K562 (cell line): ENCODE measurements at regions not wholly inside any gene's neighbourhood (a gene's known extent, or its start where the extent isn't known, plus 50 kb on each side); places are given as distances from the start of the nearest gene placed in this dataset.

ENCODE experiments used
- BRD4 ChIP-seq: fragments of 200-600 bp; sonication (generic); IDR thresholded peaks from 2 replicates; pipeline ENCODE4 v1.6.1; 2017; ENCODE audit warnings: inconsistent platforms
- HDGF ChIP-seq: fragments of 450-650 bp; IDR thresholded peaks from 2 replicates; pipeline ENCODE4 v1.6.1; 2016
- JUN ChIP-seq, 2 experiments: sonication (generic) in 1 of 2; formaldehyde crosslinking in 1 of 2; IDR thresholded peaks; 2 replicates each; pipeline versions ENCODE4 v1.6.1 to v1.8.0; 2012 to 2022; ENCODE audit warnings: borderline replicate concordance in 2 of 2, mild to moderate bottlenecking in 2 of 2, improper control_type of control experiment in 1 of 2, low read depth in 1 of 2, low read length in 1 of 2, missing genetic modification reagents in 1 of 2
- MAFG ChIP-seq: fragments of 450-650 bp; conservative IDR thresholded peaks from 2 replicates; pipeline ENCODE4 v1.6.1; 2016; ENCODE audit warnings: missing genetic modification characterization, missing compliant biosample characterization
- NONO ChIP-seq, 2 experiments: fragments of 200-400 bp in 1 of 2; fragments of 450-650 bp in 1 of 2; formaldehyde crosslinking in 1 of 2; IDR thresholded peaks; 2 replicates each; pipeline ENCODE4 v1.6.1; 2017; ENCODE audit warnings: low read depth in 2 of 2, mild to moderate bottlenecking in 2 of 2, moderate library complexity in 2 of 2, low read length in 1 of 2
- POLR2B ChIP-seq: fragments of 450-650 bp; IDR thresholded peaks from 2 replicates; pipeline ENCODE4 v1.6.1; 2018; ENCODE audit warnings: low read depth; ENCODE audit not compliant: partially characterized antibody
- SAFB2 ChIP-seq: fragments of 200-400 bp; formaldehyde crosslinking; IDR thresholded peaks from 2 replicates; pipeline ENCODE4 v1.6.1; 2018; ENCODE audit warnings: borderline replicate concordance, low read length, low read depth, moderate library complexity; ENCODE audit not compliant: severe bottlenecking
- ZKSCAN8 ChIP-seq: fragments of 200-800 bp; sonication (Bioruptor generic); IDR thresholded peaks from 2 replicates; pipeline ENCODE4 v1.6.1; 2016; ENCODE audit warnings: missing genetic modification characterization, missing compliant biosample characterization
- ZNF778 ChIP-seq: fragments of 450-650 bp; formaldehyde crosslinking; IDR thresholded peaks from 2 replicates; pipeline ENCODE4 v1.4.0; 2020; ENCODE audit warnings: mild to moderate bottlenecking, moderate library complexity
- TF ChIP-seq, protein P1 (sequence below): sonication (generic); formaldehyde crosslinking; IDR thresholded peaks from 2 replicates; pipeline ENCODE4 v1.8.1; 2023; ENCODE audit warnings: missing genetic modification reagents, mild to moderate bottlenecking, borderline replicate concordance
- TF ChIP-seq, protein P2 (sequence below): fragments of 250-450 bp; sonication (Bioruptor Pico); IDR thresholded peaks from 2 replicates; pipeline ENCODE4 v1.8.0; 2021; ENCODE audit warnings: moderate library complexity, mild to moderate bottlenecking, inconsistent platforms
- TF ChIP-seq, protein P3 (sequence below): sonication (generic); formaldehyde crosslinking; IDR thresholded peaks from 2 replicates; pipeline ENCODE4 v1.8.0; 2023; ENCODE audit warnings: missing genetic modification reagents, mild to moderate bottlenecking, borderline replicate concordance

DNA sequence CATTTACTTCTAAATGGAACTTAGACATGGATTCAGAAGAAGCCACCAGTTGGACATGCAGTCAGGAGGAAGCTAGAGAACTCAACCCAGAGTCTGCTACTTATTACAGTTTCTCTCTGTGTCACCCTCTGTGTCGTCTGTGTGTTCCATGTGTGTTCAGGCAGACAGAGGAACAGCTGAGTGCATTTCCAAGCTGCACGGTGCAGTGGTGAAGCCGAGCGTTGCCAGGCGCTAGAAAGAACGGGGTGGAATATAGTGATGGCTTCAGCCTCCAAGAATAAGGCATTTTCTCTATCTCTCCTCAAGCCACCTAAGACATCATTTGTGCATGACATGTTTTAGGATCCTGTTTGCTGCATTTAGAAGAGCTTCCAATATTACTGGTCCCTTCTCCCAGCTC, 101.1 kb upstream of the CCL2 start (continued):
- TF ChIP-seq, protein P1, sequence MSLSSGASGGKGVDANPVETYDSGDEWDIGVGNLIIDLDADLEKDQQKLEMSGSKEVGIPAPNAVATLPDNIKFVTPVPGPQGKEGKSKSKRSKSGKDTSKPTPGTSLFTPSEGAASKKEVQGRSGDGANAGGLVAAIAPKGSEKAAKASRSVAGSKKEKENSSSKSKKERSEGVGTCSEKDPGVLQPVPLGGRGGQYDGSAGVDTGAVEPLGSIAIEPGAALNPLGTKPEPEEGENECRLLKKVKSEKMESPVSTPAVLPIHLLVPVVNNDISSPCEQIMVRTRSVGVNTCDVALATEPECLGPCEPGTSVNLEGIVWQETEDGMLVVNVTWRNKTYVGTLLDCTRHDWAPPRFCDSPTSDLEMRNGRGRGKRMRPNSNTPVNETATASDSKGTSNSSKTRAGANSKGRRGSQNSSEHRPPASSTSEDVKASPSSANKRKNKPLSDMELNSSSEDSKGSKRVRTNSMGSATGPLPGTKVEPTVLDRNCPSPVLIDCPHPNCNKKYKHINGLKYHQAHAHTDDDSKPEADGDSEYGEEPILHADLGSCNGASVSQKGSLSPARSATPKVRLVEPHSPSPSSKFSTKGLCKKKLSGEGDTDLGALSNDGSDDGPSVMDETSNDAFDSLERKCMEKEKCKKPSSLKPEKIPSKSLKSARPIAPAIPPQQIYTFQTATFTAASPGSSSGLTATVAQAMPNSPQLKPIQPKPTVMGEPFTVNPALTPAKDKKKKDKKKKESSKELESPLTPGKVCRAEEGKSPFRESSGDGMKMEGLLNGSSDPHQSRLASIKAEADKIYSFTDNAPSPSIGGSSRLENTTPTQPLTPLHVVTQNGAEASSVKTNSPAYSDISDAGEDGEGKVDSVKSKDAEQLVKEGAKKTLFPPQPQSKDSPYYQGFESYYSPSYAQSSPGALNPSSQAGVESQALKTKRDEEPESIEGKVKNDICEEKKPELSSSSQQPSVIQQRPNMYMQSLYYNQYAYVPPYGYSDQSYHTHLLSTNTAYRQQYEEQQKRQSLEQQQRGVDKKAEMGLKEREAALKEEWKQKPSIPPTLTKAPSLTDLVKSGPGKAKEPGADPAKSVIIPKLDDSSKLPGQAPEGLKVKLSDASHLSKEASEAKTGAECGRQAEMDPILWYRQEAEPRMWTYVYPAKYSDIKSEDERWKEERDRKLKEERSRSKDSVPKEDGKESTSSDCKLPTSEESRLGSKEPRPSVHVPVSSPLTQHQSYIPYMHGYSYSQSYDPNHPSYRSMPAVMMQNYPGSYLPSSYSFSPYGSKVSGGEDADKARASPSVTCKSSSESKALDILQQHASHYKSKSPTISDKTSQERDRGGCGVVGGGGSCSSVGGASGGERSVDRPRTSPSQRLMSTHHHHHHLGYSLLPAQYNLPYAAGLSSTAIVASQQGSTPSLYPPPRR (CRISPR knock-in tag): no peak
- TF ChIP-seq JUN (IDR thresholded peaks at IDR 0.05; ENCODE audit: borderline replicate concordance, low read depth, low read length) (no peak), JUN (CRISPR knock-in tag; IDR thresholded peaks at IDR 0.05; ENCODE audit: borderline replicate concordance) (no peak), MAFG (no peak), HDGF (no peak), NONO (IDR thresholded peaks at IDR 0.05; ENCODE audit: low read depth in 2 of 2, low read length in 1 of 2) (no peak), POLR2B (no peak), SAFB2 (no peak), BRD4 (no peak), ZNF778 (no peak), ZKSCAN8 (no peak)
- TF ChIP-seq, protein P2, sequence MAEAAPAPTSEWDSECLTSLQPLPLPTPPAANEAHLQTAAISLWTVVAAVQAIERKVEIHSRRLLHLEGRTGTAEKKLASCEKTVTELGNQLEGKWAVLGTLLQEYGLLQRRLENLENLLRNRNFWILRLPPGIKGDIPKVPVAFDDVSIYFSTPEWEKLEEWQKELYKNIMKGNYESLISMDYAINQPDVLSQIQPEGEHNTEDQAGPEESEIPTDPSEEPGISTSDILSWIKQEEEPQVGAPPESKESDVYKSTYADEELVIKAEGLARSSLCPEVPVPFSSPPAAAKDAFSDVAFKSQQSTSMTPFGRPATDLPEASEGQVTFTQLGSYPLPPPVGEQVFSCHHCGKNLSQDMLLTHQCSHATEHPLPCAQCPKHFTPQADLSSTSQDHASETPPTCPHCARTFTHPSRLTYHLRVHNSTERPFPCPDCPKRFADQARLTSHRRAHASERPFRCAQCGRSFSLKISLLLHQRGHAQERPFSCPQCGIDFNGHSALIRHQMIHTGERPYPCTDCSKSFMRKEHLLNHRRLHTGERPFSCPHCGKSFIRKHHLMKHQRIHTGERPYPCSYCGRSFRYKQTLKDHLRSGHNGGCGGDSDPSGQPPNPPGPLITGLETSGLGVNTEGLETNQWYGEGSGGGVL: no peak
- TF ChIP-seq, protein P3, sequence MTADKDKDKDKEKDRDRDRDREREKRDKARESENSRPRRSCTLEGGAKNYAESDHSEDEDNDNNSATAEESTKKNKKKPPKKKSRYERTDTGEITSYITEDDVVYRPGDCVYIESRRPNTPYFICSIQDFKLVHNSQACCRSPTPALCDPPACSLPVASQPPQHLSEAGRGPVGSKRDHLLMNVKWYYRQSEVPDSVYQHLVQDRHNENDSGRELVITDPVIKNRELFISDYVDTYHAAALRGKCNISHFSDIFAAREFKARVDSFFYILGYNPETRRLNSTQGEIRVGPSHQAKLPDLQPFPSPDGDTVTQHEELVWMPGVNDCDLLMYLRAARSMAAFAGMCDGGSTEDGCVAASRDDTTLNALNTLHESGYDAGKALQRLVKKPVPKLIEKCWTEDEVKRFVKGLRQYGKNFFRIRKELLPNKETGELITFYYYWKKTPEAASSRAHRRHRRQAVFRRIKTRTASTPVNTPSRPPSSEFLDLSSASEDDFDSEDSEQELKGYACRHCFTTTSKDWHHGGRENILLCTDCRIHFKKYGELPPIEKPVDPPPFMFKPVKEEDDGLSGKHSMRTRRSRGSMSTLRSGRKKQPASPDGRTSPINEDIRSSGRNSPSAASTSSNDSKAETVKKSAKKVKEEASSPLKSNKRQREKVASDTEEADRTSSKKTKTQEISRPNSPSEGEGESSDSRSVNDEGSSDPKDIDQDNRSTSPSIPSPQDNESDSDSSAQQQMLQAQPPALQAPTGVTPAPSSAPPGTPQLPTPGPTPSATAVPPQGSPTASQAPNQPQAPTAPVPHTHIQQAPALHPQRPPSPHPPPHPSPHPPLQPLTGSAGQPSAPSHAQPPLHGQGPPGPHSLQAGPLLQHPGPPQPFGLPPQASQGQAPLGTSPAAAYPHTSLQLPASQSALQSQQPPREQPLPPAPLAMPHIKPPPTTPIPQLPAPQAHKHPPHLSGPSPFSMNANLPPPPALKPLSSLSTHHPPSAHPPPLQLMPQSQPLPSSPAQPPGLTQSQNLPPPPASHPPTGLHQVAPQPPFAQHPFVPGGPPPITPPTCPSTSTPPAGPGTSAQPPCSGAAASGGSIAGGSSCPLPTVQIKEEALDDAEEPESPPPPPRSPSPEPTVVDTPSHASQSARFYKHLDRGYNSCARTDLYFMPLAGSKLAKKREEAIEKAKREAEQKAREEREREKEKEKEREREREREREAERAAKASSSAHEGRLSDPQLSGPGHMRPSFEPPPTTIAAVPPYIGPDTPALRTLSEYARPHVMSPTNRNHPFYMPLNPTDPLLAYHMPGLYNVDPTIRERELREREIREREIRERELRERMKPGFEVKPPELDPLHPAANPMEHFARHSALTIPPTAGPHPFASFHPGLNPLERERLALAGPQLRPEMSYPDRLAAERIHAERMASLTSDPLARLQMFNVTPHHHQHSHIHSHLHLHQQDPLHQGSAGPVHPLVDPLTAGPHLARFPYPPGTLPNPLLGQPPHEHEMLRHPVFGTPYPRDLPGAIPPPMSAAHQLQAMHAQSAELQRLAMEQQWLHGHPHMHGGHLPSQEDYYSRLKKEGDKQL (CRISPR knock-in tag): no peak
